ENCODE measurements at regions not wholly inside any gene's neighbourhood (a gene's known extent, or its start where the extent isn't known, plus 50 kb on each side); places are given as distances from the start of the nearest gene placed in this dataset.

GRCh38 chr3:180828001-180828720 is 84.3 kb upstream of the FXR1 start:
- DNase-seq (ENCODE audit: low read depth, low spot score) = no peak
- TF ChIP-seq CTCF (IDR thresholded peaks at IDR 0.05; ENCODE audit: low read depth, low read length) = no peak
- in situ Hi-C loops (cut with HindIII; ENCODE audit: low sequenced_read_pairs) = no loop called here
- H3K4me3 ChIP-seq (ENCODE audit: low read depth, low read length) = no peak overlapping the region

- in situ Hi-C loops (cut with HindIII; ENCODE audit: low sequenced_read_pairs) = no loop called here
- DNase-seq (ENCODE audit: low read depth, low spot score) = no peak
- TF ChIP-seq CTCF (IDR thresholded peaks at IDR 0.05; ENCODE audit: low read depth, low read length) = no peak
- no peak overlapping the region for H3K4me3 ChIP-seq (ENCODE audit: low read depth, low read length)
Observed at GRCh38 chr3:180828723-180829408, 83.6 kb upstream of the FXR1 start.

- H3K4me3 ChIP-seq (ENCODE audit: low read depth, low read length) = no peak overlapping the region
- in situ Hi-C loops (cut with HindIII; ENCODE audit: low sequenced_read_pairs) = no loop called here
- DNase-seq (ENCODE audit: low read depth, low spot score) = no peak
- no peak for TF ChIP-seq CTCF (IDR thresholded peaks at IDR 0.05; ENCODE audit: low read depth, low read length)
Observed at GRCh38 chr3:180829409-180830405, 82.8 kb upstream of the FXR1 start.

GRCh38 chr3:180835501-180835900 is 77.0 kb upstream of the FXR1 start:
- no peak for TF ChIP-seq CTCF (IDR thresholded peaks at IDR 0.05; ENCODE audit: low read depth, low read length)
- in situ Hi-C loops (cut with HindIII; ENCODE audit: low sequenced_read_pairs) = no loop called here
- no peak overlapping the region for H3K4me3 ChIP-seq (ENCODE audit: low read depth, low read length)
- no peak for DNase-seq (ENCODE audit: low read depth, low spot score)

- H3K4me3 ChIP-seq (ENCODE audit: low read depth, low read length) = no peak overlapping the region
- DNase-seq (ENCODE audit: low read depth, low spot score) = no peak
- no peak for TF ChIP-seq CTCF (IDR thresholded peaks at IDR 0.05; ENCODE audit: low read depth, low read length)
- in situ Hi-C loops (cut with HindIII; ENCODE audit: low sequenced_read_pairs) = no loop called here
Observed at GRCh38 chr3:180836766-180837165, 75.7 kb upstream of the FXR1 start.

GRCh38 chr3:180854887-180855286 is 57.6 kb upstream of the FXR1 start:
- DNase-seq (ENCODE audit: low read depth, low spot score) = no peak
- in situ Hi-C loops (cut with HindIII; ENCODE audit: low sequenced_read_pairs) = no loop called here
- TF ChIP-seq CTCF (IDR thresholded peaks at IDR 0.05; ENCODE audit: low read depth, low read length) = no peak
- no peak overlapping the region for H3K4me3 ChIP-seq (ENCODE audit: low read depth, low read length)
